GM19351 (cell line): ENCODE measurements at regions not wholly inside any gene's neighbourhood (a gene's known extent, or its start where the extent isn't known, plus 50 kb on each side); places are given as distances from the start of the nearest gene placed in this dataset.

ENCODE experiments used
- ATAC-seq: cut with Tn5 transposase; IDR thresholded peaks from one replicate; pipeline ENCODE4 v1.9.1; 2021; ENCODE audit warnings: mild to moderate bottlenecking, moderate library complexity; ENCODE audit not compliant: unreplicated experiment

DNA sequence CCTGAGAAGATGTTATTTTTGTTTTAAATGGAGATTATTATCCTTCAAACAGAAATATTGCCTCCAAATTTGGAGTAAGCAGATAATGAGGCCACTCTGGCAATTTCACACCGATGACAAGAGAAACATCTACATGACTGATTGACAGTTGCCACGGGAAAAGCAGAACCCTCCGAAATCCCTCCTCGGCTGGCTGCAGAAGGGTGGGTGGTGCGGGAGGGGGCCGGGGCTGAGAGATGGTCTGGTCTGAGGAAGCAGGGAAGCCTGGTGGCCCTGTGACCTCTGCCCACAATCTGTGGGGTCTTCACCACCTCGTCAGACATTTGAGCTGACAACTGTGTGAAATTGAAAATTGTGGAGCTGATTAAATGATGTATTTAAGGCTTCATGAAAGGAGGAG, 503.2 kb downstream of the MN1 start:
- no peak for ATAC-seq

DNA sequence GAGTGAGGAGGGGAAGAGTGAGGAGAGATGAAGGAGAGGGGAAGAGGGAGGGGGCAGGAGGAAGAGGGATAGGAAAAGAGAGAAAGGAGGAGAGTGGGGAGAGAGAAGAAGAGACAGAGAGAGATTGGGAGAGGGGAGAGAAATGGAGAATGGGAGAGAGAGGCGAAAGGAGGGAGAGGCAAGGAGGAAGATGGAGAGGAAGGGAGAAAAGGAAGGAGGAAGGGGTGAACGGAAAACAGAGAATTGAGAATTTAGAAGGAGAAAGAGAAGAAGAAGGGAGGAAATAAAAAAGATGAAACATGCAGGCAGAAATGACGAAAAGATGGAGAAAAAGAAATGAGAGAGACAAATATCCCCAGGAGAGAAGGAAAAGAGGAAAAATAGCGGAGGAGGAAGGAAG, 502.8 kb downstream of the MN1 start:
- ATAC-seq = no peak

DNA sequence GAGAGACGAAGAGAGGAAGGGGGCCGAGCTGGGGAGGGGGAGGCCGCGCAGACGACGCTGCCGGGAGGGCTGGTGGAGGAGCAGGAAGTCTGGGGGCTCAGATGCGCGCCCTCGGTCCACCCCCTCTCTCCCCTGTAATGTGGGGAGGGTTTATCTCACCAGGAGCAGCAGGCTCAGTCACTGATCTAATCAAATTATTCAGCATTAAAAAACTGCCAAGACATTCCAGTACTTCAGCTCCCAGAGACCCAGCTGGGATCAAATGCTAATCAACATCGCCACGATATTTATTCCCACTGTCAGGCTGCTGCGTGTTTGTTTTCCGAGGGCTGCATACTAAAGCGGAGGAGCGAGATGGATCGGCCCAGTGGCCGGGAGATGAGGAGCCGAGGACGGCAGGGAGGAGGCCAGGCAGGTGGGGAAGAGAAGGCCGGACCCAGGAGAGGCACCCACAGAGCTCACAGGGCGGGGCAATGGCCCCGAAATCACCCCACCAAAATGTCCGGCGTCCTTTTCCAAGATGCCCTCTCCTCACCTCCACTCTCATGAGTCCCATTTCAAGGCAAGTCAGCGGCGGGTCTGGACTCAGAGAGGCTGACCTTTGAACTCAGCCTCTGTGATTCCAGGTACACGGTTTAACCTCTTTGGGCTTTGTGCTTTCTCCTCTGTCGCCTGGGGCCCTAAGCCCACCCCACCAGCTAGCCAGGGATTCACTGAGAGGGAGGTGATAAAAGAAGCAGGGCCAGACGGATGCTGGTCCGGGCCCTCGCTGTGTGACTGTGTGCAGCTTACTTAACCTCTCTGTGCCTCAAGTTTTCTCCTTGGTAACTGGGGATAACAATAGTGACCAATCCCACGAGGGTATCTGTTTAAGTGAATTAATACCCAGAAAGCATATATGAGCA, 502.1 kb downstream of the MN1 start:
- no peak for ATAC-seq

DNA sequence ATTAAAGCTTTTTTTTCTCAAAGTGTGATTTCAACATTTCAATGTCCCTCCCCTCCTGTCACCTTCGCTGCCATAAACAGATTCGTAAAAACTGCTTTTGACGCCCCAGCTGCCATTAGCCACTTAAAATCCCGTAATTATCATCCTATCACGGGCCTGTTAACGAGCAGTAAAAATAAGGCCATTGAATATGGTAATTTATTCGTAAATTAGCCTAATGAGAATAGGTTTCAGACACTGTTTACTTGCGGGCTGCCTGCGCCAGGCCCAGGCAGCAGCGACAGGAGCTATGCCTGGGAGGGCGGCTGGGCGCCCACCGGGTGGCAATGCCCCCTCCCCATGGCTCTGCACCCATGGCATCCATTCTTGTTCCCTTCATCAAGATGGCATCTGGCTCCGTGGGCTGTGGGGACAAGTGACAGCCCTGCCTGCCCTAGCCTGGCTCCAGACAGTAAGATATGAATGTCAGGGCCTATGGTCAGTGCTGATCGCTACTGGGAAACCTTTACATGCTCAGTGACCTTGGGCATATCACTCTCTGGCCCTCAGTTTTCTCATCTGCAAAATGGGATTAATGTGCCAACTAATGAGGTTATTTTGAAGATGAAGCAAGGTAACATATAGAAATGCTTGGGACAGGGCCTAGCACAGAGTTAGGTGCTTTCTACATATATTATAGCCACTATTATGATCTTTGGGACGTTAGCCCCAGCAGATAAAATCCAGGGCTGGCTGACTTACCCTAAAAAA, 500.8 kb downstream of the MN1 start:
- ATAC-seq = no peak

DNA sequence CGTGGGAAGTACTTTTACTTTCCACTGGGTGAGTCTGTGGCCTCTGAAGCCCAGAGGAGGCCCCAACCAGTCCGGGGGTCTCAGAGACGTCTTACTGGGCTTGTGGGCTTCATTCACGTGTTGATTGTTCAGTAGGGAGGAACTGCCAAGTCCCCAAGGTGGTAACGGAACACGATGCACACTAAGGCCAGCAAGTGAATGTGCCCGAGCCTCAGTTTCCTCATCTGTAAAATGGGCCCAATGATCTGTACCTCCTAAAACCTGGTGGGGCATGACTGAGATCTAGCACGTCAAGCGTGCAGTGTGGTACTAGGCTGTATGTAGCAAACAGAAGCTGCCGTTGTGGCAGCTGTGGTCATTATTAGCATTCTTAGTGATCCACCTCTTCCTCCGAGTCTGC, 499.1 kb downstream of the MN1 start:
- ATAC-seq = no peak

DNA sequence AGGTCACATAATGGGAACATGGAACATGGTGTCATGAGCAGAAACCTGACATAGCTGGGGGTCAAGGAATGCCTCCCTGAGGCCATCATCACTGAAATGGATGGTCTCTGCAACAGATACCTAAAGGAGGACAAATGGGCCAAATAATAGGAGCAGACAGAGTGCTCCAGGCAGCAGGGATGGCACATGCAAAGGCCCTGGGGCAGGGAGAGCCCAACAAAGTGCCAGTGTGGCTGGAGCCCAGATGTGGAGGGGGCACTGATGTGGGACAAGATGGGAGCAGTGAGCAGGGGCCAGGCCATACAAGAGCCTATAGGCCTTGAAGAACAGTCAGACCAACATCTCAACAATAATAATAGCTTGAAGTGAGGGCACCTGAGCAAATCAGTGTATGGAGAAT, 497.8 kb downstream of the MN1 start:
- no peak for ATAC-seq

DNA sequence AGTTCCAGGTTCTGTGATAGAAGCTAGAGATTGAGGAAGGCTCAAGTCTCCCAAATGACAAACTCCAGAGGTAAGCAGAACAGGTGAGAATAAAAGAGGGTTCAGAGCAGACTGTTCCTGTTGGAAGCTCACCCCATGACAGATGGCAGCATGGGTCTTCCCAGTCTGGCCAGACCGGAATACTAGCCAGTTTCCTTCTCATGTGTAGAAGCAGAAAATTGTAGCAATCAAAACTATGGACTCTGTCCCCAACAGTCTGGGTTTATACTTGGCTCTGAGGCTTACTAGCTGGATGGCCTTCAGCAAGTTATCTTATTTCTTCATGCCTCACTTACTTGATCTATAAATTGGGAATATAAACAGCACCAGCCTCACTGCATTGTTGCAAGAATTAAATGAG, 494.8 kb downstream of the MN1 start:
- no peak for ATAC-seq

DNA sequence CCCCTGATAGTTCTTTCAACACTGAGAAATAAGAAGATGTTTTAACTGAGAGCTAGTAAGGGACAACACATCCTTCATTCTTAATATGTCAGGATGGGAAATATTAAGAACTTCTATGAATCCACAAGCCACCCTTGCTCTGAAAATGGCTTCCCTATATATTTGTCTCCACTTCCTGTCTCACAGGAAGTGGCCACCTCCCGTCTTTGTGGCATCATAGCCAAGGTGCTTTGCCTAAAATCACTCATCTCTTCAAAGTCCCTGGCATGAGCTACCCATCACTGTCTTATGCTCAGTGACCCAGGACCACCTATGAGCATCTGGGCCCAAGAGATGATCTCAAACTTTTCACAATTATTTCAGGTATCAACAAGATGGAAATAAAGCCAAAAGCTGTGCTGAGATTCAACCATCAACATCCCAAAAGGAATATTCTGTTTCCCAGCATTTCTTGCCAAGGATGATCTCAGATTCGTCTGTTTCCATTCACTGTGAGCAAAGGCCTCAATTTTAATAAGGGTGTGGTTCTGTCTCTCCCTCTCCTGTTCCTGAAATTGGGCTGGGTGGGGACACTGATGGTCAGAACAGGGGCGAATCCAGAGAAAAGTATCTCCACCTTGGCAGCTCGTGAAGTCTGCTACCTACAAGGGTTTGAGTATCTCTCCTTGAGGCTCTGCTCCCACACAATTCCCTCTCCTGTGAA, 493.9 kb downstream of the MN1 start:
- no peak for ATAC-seq

DNA sequence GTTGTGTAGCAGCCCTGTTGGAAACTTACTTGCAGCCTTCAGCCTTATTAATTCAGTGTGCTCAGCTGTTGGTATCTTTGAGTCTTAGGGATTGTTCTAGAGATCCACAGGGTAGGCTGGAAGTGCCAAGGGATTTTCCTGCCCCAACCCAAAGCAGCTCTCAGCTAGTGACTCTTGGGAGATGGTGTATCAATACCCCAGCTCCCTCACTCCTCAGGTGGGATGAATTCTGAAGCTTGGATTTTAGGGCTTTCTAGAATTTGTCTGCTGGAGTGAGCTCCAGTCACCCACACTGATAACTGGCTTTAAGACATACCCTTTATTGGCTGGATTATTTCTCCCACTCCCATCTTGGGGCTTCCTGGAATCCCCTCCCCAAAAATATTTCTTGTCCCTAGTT, 493.0 kb downstream of the MN1 start:
- ATAC-seq = no peak

DNA sequence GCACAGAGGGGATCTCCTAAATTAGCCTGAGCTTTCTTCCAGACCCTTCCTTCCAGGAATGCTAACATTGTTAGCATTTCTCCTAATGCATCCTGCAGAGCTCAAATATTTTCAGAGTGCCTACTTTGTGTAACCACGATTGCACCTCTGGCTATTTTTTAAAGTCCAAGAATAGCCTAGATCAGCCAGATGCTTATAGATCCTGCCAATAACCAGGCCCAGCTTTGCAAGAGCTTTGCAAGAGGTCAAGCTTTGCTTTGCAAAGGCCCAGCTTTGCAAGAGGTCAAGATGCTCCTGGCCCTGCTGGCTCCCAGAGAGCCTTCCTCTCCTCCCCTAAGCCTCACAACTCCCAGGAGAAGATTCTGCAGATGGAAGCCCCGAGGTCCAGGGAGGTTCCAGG, 491.9 kb downstream of the MN1 start:
- ATAC-seq = no peak

DNA sequence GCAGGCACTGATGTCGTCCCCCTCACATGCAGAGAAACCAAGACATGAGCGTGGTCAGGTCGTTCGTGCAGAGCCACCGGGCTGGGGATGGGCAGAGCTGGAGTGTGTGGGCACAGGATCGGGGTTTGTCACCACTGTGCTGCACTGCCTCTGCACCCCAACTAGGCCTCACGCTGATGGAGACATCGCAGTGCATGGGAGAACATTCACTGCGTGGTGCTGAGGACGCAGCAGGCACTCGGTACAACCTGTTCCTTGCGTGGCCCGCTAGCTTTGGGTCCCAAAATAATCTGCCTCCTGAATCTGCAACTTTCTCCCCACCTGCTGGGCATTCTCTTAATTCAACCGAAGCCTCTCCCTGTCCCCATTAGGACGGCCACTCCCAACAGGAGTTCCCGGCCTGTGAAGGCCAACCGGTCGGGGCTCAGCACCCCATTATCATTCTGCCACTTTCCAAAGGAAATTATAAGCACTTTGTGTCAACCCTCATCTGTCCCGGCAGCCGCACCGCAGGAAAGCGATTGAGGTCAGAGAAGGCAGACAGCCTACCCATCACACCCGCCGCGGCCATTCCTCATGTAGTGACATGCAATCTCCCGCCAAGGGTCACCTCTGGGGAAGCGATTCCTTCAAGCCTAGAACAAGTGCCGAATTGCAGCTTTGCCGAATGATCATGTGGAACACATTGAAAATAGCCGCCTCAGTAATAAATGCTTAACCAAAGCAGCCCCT, 490.4 kb downstream of the MN1 start:
- no peak for ATAC-seq

DNA sequence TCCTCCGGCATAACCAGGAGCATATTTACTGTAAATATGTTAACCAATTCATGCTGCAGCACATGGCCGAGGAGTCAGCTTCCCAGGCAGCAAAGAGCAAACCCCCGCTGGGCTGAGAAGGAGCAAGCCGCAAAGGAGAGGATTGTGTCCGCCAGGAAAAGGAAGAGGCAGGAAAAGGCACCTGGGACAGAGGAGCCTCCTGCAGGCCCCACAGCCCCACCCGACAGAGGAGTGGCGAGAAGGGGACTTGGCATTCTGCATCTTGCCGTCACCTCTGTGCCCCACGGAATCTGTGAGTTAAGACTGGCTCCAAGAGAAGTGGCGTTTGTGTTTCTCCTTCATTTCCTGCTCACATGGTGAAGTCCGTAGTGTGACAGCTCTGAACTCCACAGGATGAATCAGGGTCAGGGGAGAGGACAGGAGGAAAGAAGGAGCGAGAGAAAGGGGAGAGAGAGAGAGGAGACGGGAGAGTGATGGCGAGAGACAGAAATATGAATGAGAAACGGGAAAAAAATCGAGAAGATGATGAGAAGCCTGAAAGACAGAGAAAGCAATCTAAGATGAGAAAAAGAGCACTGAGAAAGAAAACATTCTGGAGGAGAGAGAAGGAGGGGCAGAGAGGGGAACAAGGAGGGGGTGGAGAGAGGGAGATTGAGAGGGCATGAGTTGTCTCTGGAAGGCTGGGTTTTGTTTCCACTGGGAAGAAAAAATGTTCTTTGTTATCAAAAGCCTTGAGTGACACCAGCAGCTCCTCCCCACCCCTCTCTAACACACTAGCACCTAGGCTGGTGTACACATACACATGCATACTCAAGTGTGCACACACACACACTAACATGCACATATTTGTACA, 489.6 kb downstream of the MN1 start:
- no peak for ATAC-seq

DNA sequence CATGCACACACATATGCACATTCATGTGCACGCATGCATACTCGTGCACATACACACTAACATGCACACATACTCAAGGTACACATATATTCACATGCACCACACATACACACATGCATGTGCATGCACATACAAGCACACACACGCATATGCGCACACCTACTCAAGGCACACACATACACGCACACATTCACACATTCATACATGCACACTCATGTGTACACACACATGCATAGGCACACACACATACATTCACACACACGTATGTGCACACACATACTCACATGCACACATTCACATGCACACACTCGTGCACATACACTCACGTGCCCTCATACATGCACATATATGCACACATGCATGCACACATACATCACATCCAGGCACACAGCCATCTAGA, 489.0 kb downstream of the MN1 start:
- ATAC-seq = no peak

DNA sequence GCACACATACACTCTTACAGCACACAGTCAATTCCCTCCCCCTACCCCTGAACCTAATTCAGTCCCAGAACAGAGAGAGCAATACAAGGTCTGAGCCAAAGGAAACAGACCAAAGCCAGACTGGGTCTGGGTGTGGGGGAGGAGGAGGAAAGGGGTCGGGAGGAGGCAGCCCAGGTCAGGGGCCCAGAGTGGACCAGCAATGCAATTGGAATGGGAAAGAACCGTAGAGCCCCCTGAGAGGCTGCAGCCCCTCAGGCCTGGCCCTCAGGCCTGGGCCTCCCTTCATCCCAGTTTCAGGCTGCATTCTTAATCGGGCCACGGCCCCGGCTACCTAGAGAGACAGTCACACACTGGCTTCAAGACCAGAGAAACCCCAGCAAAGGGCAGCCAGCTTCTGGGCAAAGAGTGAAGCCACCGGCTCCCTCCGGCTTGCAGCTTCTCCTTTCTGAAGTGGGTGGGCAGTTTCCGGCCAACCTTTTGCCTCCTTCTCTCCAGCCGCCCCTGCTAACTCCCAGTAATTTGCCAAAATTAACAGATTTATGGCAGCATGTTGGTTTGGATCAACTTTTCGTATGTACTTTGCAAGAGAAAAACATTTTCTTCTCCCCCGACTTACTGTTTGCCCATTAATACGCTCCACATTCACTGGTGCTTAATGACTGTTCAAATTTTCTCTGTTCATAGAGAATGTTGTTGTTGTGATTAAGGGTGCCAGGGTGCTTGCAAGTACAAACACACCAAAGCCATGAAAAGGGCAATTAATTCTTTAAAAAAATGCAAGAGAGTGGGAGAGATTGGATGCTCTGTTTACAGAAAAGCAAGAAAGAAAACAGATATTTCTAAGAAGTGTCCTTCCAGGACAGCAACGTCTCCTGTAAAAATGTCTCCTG, 488.3 kb downstream of the MN1 start:
- ATAC-seq = no peak

DNA sequence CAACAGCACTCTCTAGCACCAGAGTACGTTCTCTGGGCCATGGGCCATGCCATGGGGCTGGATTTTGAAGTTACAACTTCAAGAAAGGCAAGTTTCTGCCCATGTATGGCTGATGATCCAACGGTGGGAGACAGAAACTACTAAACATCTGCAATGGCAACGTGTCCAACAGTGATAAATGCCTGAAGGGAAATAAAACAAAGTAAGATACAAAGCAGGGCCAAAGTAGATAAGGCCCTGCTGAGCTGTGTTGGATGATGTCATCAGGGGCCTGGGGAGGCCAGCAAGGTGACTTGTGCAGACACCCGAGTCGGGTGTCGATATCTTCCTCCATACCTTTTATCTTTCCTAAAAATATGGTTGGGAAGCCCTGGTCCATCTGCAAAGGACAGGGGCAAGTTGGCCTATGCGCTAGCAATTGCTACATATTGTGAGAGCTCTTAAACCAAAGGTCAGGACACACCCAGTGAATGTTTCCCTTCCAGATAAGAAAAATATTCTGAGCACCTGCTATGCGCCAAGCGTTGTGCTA, 487.2 kb downstream of the MN1 start:
- ATAC-seq = no peak

DNA sequence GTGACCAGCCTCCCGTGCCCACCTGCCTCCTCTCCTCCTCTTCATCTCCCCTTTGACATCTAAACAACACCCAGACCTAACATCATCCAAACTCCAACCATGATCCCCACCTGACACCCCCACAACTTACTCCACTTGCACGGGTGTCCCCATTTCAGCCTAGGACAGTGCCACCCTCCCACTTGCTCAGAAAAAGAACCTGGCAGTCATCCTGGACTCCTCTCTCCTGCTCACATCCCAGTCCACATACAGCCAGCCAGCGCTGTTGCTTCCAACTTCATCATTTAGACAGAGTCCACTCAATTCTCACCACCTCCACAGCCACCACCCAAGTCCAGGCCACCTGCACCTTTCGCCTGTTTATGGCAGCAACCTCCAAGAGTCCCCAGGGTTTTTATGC, 485.7 kb downstream of the MN1 start:
- ATAC-seq = no peak

DNA sequence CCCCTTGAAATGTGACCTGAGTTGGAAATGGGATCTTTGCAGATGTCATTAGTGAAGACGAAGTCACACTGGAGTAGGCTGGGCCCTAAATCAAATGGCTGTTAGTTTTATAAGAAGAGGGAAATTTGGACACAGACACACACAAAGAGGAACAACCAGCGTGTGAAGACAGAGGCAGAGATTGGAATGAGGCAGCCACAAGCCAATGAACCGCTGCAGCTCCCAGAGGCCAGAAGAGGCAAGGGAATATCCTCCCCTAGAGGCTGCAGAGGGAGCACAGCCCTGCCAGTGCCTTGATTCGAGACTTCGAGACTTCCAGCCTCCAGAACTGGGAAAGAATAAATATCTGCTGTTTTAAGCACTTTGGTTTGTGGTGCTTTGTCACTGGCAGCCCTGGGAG, 484.5 kb downstream of the MN1 start:
- no peak for ATAC-seq

DNA sequence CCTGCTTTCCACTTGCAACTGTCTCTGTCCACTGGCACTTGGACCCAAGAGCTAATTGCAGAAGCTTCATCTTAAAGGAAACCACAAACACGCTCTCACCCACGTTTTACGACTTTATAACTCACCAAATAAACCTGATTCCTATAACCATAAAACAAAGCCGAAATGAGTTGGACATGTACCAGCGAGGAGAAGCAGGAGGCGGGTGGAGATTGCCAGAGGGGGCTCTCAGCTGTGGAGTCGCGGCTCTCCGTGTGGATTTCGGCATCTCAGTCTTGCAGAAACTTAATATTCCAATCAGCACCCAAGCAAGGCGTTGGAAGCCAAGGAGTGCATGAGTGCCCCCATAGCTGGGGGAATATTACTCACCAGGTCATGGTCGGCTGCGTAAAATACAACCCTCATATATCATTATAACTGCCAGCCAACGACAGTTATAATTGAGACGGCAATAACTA, 483.6 kb downstream of the MN1 start:
- no peak for ATAC-seq

DNA sequence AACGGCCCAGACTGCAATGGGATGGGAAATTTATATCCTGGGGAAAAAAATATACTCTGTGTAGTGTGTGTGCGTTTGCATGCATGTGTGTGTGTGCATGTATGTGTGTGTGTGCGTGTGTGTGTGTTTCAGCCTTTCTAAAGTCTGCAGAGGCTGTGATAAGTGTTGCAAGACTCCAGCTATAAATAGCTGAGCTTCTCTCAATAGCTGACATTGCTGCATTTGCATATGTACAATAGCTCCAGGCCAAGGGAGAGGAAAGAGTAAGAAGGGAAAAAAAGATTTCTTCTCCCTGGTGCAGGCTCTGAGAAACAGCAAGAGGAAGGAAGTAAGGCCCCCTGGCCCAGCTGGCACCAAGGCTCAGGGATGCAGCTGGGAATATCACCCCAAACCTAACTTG, 483.0 kb downstream of the MN1 start:
- ATAC-seq = no peak
